MM.1S (cell line): ENCODE measurements at regions not wholly inside any gene's neighbourhood (a gene's known extent, or its start where the extent isn't known, plus 50 kb on each side); places are given as distances from the start of the nearest gene placed in this dataset.

Experiments
- EZH2 ChIP-seq: fragments of 300-600 bp; sonication (generic); optimal IDR thresholded peaks from 2 replicates; pipeline ENCODE3; 2017; ENCODE audit warnings: low read depth, mild to moderate bottlenecking, antibody characterized with exemption, low read length, mixed read lengths
- TF ChIP-seq, protein P1 (sequence below): fragments of 300-600 bp; sonication (generic); IDR thresholded peaks from 2 replicates; pipeline ENCODE4 v1.5.1; 2016; ENCODE audit warnings: antibody characterized with exemption, low read length, mixed read lengths

DNA sequence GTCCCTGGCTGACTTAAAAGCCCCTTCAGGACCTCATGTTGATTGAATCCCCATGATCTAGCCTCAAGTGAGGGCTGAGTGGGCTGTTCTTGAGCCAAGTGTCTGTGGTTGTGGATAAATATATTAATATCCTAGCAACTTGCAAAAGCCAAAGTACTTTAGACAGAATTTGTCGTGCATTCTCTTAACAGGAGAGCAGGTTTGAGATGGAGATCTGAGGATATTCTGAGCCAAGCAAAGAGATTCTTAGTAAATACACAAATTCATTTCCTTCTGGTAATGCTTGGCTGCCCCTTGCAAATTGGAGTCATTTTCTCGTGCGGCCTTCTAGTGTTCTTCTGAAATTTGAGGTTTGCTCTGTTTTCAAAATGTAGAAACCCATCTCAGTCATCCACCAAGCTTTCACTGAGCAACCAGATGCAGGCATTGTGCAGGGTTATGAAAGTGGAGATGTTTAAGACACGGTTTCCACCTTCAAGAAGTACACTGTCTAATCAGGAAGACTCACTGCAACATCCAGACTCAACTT lies 242.1 kb upstream of the JUN start:
- TF ChIP-seq, protein P1, sequence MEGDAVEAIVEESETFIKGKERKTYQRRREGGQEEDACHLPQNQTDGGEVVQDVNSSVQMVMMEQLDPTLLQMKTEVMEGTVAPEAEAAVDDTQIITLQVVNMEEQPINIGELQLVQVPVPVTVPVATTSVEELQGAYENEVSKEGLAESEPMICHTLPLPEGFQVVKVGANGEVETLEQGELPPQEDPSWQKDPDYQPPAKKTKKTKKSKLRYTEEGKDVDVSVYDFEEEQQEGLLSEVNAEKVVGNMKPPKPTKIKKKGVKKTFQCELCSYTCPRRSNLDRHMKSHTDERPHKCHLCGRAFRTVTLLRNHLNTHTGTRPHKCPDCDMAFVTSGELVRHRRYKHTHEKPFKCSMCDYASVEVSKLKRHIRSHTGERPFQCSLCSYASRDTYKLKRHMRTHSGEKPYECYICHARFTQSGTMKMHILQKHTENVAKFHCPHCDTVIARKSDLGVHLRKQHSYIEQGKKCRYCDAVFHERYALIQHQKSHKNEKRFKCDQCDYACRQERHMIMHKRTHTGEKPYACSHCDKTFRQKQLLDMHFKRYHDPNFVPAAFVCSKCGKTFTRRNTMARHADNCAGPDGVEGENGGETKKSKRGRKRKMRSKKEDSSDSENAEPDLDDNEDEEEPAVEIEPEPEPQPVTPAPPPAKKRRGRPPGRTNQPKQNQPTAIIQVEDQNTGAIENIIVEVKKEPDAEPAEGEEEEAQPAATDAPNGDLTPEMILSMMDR, result no peak
- TF ChIP-seq EZH2, result no peak
